GM18519 (cell line): ENCODE measurements at regions not wholly inside any gene's neighbourhood (a gene's known extent, or its start where the extent isn't known, plus 50 kb on each side); places are given as distances from the start of the nearest gene placed in this dataset.

Experiments
- ATAC-seq: cut with Tn5 transposase; IDR thresholded peaks from one replicate; pipeline ENCODE4 v1.9.1; 2021; ENCODE audit warnings: mild to moderate bottlenecking, moderate library complexity; ENCODE audit not compliant: unreplicated experiment, low FRiP score

- ATAC-seq, result no peak
These were observed 142.5 kb downstream of the CHIC2 start for GRCh38 chr4:53921856-53922255.

GRCh38 chr4:53920883-53921282 is 143.5 kb downstream of the CHIC2 start:
- ATAC-seq, result no peak

- ATAC-seq, result no peak
These were observed 144.3 kb downstream of the CHIC2 start for GRCh38 chr4:53920116-53920515.

GRCh38 chr4:53919535-53919934 is 144.9 kb downstream of the CHIC2 start:
- ATAC-seq, result no peak

- no peak for ATAC-seq
These were observed 146.7 kb downstream of the CHIC2 start for GRCh38 chr4:53917729-53918128.

- ATAC-seq, result no peak
These were observed 147.9 kb downstream of the CHIC2 start for GRCh38 chr4:53916431-53916889.

- no peak for ATAC-seq
These were observed 149.9 kb downstream of the CHIC2 start for GRCh38 chr4:53914313-53915016.

GRCh38 chr4:53913771-53914170 is 150.6 kb downstream of the CHIC2 start:
- ATAC-seq, result no peak

- no peak for ATAC-seq
These were observed 151.5 kb downstream of the CHIC2 start for GRCh38 chr4:53912766-53913497.

GRCh38 chr4:53908661-53909078 is 155.7 kb downstream of the CHIC2 start:
- peak; percentile 58 for ATAC-seq

GRCh38 chr4:53907772-53908171 is 156.6 kb downstream of the CHIC2 start:
- ATAC-seq, result no peak

GRCh38 chr4:53906606-53907190 is 157.7 kb downstream of the CHIC2 start:
- ATAC-seq, result no peak

GRCh38 chr4:53905941-53906377 is 158.4 kb downstream of the CHIC2 start:
- ATAC-seq, result peak; percentile 48

GRCh38 chr4:53905276-53905940 is 159.0 kb downstream of the CHIC2 start:
- no peak for ATAC-seq

GRCh38 chr4:53902786-53903185 is 161.6 kb downstream of the CHIC2 start:
- ATAC-seq, result no peak

- no peak for ATAC-seq
These were observed 164.1 kb downstream of the CHIC2 start for GRCh38 chr4:53900271-53900649.

- ATAC-seq, result no peak
These were observed 164.7 kb downstream of the CHIC2 start for GRCh38 chr4:53899586-53900270.

- no peak for ATAC-seq
These were observed 169.3 kb downstream of the CHIC2 start for GRCh38 chr4:53895137-53895536.

- ATAC-seq, result no peak
These were observed 173.9 kb downstream of the CHIC2 start for GRCh38 chr4:53890461-53890860.

GRCh38 chr4:53889326-53890055 is 174.9 kb downstream of the CHIC2 start:
- ATAC-seq, result no peak
